MM.1S (cell line): ENCODE measurements at regions not wholly inside any gene's neighbourhood (a gene's known extent, or its start where the extent isn't known, plus 50 kb on each side); places are given as distances from the start of the nearest gene placed in this dataset.

Experiments used
- EZH2phosphoT487 ChIP-seq: fragments of 300-600 bp; sonication (generic); IDR thresholded peaks from 2 replicates; pipeline ENCODE4 v1.6.1; 2018; ENCODE audit warnings: antibody characterized with exemption, low read length
- TF ChIP-seq, protein P1 (sequence below): fragments of 300-600 bp; sonication (generic); IDR thresholded peaks from 2 replicates; pipeline ENCODE4 v1.5.1; 2016; ENCODE audit warnings: antibody characterized with exemption, low read length, mixed read lengths

- no peak for TF ChIP-seq EZH2phosphoT487
- TF ChIP-seq, protein P1, sequence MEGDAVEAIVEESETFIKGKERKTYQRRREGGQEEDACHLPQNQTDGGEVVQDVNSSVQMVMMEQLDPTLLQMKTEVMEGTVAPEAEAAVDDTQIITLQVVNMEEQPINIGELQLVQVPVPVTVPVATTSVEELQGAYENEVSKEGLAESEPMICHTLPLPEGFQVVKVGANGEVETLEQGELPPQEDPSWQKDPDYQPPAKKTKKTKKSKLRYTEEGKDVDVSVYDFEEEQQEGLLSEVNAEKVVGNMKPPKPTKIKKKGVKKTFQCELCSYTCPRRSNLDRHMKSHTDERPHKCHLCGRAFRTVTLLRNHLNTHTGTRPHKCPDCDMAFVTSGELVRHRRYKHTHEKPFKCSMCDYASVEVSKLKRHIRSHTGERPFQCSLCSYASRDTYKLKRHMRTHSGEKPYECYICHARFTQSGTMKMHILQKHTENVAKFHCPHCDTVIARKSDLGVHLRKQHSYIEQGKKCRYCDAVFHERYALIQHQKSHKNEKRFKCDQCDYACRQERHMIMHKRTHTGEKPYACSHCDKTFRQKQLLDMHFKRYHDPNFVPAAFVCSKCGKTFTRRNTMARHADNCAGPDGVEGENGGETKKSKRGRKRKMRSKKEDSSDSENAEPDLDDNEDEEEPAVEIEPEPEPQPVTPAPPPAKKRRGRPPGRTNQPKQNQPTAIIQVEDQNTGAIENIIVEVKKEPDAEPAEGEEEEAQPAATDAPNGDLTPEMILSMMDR: no peak
These were observed 313.5 kb downstream of the NPHP4 start for GRCh38 chr1:5678759-5679158.
